A549 (cell line): ENCODE measurements at regions not wholly inside any gene's neighbourhood (a gene's known extent, or its start where the extent isn't known, plus 50 kb on each side); places are given as distances from the start of the nearest gene placed in this dataset.

Experiments
- CHD2 ChIP-seq: fragments of 150-350 bp; IDR thresholded peaks from 2 replicates; pipeline ENCODE4 v1.6.1; 2014; ENCODE audit warnings: low read length; ENCODE audit not compliant: partially characterized antibody
- CTCF ChIP-seq: fragments of >200 bp; sonication (Bioruptor Twin); formaldehyde crosslinking; IDR thresholded peaks from 3 replicates; pipeline ENCODE4 v1.5.1; 2016
- MAZ ChIP-seq: fragments of 150-350 bp; IDR thresholded peaks from 2 replicates; pipeline ENCODE4 v1.6.1; 2014; ENCODE audit warnings: antibody characterized with exemption, low read depth, low read length, borderline replicate concordance

GRCh38 chr7:54961391-54961790 is 57.4 kb upstream of the EGFR start:
- no peak for TF ChIP-seq CTCF
- no peak for TF ChIP-seq CHD2
- TF ChIP-seq MAZ = no peak
